ENCODE measurements at regions not wholly inside any gene's neighbourhood (a gene's known extent, or its start where the extent isn't known, plus 50 kb on each side); places are given as distances from the start of the nearest gene placed in this dataset.

DNA sequence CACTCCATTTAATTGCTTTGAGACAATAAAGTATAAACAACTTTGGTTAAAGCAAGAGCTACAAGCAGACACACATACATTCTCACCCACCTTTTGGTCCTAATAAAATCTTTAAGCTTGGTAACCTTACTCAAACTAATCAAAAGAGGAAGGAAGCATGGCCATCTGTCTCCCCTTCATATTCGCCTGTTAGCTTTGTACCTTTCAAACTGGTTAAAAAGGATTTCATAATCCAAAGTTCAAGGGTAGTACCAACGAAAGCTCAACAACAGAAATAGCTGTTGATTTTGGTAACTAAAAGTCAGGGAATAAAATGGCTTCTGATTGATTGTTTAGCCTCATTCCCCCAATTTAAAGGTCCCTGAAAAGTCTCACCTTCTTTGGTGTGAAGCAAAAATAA lies 456.9 kb downstream of the BCAT1 start:
- Histone ChIP-seq H3K36me3 (ENCODE audit: insufficient read depth, low read length) (no peaks in the 10 kb centered on the region), H2AFZ (ENCODE audit: low read length, unreplicated experiment) (no peak overlapping the region), H3K27ac (ENCODE audit: low read depth, low read length) (no peak overlapping the region), H3K79me2 (ENCODE audit: control insufficient read depth, insufficient read depth, low read length, unreplicated experiment) (no peaks in the 10 kb centered on the region), H3K27me3 (ENCODE audit: insufficient read depth, low read length) (no peaks in the 10 kb centered on the region), H3K4me1 (ENCODE audit: control insufficient read depth, insufficient read depth, low read length, unreplicated experiment) (peaks cover 22% of the 10 kb centered on the region), H3K4me3 (ENCODE audit: low read depth, low read length) (no peak overlapping the region)

DNA sequence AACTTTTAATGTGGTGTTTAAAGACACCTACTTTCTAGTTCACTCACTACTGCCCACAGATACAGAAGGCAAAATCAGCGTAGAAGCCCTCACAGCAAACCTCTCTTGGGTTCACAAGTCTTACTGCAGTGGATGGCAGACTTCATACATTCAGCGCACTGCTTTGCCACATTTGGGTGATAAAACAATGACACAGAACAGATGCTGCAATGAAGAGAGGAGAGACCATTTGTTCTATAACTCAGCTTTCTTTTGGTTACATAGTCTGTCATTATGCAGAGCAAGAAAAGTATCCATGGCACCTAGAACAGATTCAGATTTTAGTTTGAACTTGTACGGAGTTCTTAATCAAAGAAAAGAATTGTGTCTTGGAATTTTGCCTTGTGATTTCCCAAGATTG lies 459.0 kb downstream of the BCAT1 start:
- Histone ChIP-seq H3K4me3 (ENCODE audit: low read depth, low read length) (no peak overlapping the region), H2AFZ (ENCODE audit: low read length, unreplicated experiment) (no peak overlapping the region), H3K36me3 (ENCODE audit: insufficient read depth, low read length) (no peaks in the 10 kb centered on the region), H3K4me1 (ENCODE audit: control insufficient read depth, insufficient read depth, low read length, unreplicated experiment) (peaks cover 19% of the 10 kb centered on the region), H3K27me3 (ENCODE audit: insufficient read depth, low read length) (no peaks in the 10 kb centered on the region), H3K79me2 (ENCODE audit: control insufficient read depth, insufficient read depth, low read length, unreplicated experiment) (no peaks in the 10 kb centered on the region), H3K27ac (ENCODE audit: low read depth, low read length) (no peak overlapping the region)

- Histone ChIP-seq H2AFZ (ENCODE audit: low read length, unreplicated experiment) (no peak overlapping the region), H3K27me3 (ENCODE audit: insufficient read depth, low read length) (no peaks in the 10 kb centered on the region), H3K79me2 (ENCODE audit: control insufficient read depth, insufficient read depth, low read length, unreplicated experiment) (no peaks in the 10 kb centered on the region), H3K27ac (ENCODE audit: low read depth, low read length) (no peak overlapping the region), H3K4me3 (ENCODE audit: low read depth, low read length) (no peak overlapping the region), H3K36me3 (ENCODE audit: insufficient read depth, low read length) (no peaks in the 10 kb centered on the region), H3K4me1 (ENCODE audit: control insufficient read depth, insufficient read depth, low read length, unreplicated experiment) (peaks cover 19% of the 10 kb centered on the region)
These were observed 459.8 kb downstream of the BCAT1 start for GRCh38 chr12:24488906-24489619.

DNA sequence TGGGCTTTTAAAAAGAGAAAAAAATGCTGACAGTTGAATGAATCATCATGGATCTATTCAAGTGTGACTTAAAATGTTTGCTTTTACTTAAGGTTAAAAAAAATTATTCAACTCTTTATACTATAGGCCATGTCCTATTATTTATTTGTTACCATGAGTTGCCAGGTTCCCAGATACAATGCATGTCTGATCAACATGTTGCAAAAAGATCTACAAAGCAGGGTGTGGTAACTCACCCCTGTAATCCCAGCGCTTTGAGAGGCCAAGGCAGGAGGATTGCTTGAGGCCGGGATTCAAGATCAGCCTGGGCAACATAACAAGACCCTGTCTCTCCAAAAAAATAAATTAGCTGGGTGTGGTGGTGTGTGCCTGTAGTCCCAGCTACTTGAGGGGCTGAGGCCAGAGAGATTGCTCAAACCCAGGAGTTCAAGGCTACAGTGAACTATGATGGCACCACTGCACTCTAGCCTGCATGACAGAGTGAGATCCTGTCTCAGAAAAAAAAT lies 460.8 kb downstream of the BCAT1 start:
- no peak overlapping the region for H3K4me3 ChIP-seq (ENCODE audit: low read depth, low read length)
- H3K27ac ChIP-seq (ENCODE audit: low read depth, low read length) = peak overlapping the region; percentile 83
- peak overlapping the region; percentile 58 for H2AFZ ChIP-seq (ENCODE audit: low read length, unreplicated experiment)
- H3K36me3 ChIP-seq (ENCODE audit: insufficient read depth, low read length) = no peaks in the 10 kb centered on the region
- H3K27me3 ChIP-seq (ENCODE audit: insufficient read depth, low read length) = no peaks in the 10 kb centered on the region
- H3K79me2 ChIP-seq (ENCODE audit: control insufficient read depth, insufficient read depth, low read length, unreplicated experiment) = no peaks in the 10 kb centered on the region
- peaks cover 23% of the 10 kb centered on the region for H3K4me1 ChIP-seq (ENCODE audit: control insufficient read depth, insufficient read depth, low read length, unreplicated experiment)

DNA sequence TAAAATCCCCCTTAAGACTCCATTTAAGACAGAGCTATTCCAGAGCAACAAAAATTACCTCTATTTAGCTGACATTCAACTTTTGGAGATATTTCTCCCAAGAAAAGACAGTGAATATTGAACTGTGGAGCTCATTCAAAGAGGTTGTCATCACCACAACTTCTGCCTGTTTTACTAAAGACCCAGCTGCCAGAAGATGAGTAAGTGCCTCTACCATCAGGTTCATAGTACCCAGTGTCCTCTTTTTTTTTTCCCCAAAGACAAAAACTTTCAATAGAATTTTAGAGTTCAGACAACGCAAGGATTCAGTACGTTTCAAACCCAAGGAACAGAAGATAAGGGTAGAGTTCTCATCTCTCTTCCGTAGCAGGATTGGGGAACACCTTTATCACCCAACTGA lies 461.3 kb downstream of the BCAT1 start:
- H3K4me3 ChIP-seq (ENCODE audit: low read depth, low read length) = no peak overlapping the region
- no peaks in the 10 kb centered on the region for H3K79me2 ChIP-seq (ENCODE audit: control insufficient read depth, insufficient read depth, low read length, unreplicated experiment)

GRCh38 chr12:24483732-24484131 lies 465.2 kb downstream of the BCAT1 start:
- Histone ChIP-seq H3K79me2 (ENCODE audit: control insufficient read depth, insufficient read depth, low read length, unreplicated experiment) (no peaks in the 10 kb centered on the region), H3K27ac (ENCODE audit: low read depth, low read length) (no peak overlapping the region), H3K36me3 (ENCODE audit: insufficient read depth, low read length) (no peaks in the 10 kb centered on the region), H2AFZ (ENCODE audit: low read length, unreplicated experiment) (no peak overlapping the region), H3K27me3 (ENCODE audit: insufficient read depth, low read length) (no peaks in the 10 kb centered on the region), H3K4me1 (ENCODE audit: control insufficient read depth, insufficient read depth, low read length, unreplicated experiment) (peaks cover 32% of the 10 kb centered on the region), H3K4me3 (ENCODE audit: low read depth, low read length) (no peak overlapping the region)

More for the DNA sequence above, 461.3 kb downstream of the BCAT1 start:
- Histone ChIP-seq H2AFZ (ENCODE audit: low read length, unreplicated experiment) (peak overlapping the region; percentile 58), H3K36me3 (ENCODE audit: insufficient read depth, low read length) (no peaks in the 10 kb centered on the region), H3K27ac (ENCODE audit: low read depth, low read length) (peak overlapping the region; percentile 83), H3K4me1 (ENCODE audit: control insufficient read depth, insufficient read depth, low read length, unreplicated experiment) (peaks cover 26% of the 10 kb centered on the region), H3K27me3 (ENCODE audit: insufficient read depth, low read length) (no peaks in the 10 kb centered on the region)

GRCh38 chr12:24482882-24483604 lies 465.9 kb downstream of the BCAT1 start:
- Histone ChIP-seq H3K27ac (ENCODE audit: low read depth, low read length) (no peak overlapping the region), H2AFZ (ENCODE audit: low read length, unreplicated experiment) (no peak overlapping the region), H3K4me1 (ENCODE audit: control insufficient read depth, insufficient read depth, low read length, unreplicated experiment) (peaks cover 26% of the 10 kb centered on the region), H3K79me2 (ENCODE audit: control insufficient read depth, insufficient read depth, low read length, unreplicated experiment) (no peaks in the 10 kb centered on the region), H3K4me3 (ENCODE audit: low read depth, low read length) (no peak overlapping the region), H3K36me3 (ENCODE audit: insufficient read depth, low read length) (no peaks in the 10 kb centered on the region), H3K27me3 (ENCODE audit: insufficient read depth, low read length) (no peaks in the 10 kb centered on the region)

DNA sequence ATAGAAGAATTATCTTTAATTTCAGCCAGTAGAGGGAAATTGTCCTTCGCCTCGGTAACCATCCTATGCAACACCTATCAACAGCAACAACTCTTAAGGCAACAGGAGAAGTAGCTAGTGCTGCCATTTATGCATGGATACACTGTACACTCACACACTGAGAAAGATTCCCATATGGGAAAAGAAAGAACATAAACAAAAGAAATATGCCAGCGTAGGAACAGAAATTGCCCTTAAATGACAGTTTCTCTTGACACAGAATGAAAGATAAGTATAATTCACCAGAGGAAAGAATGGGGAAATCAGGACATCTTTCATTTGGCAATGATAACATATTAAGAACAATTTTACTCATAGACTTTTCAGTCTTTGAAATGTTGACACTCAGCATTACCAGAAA lies 466.9 kb downstream of the BCAT1 start:
- Histone ChIP-seq H3K4me1 (ENCODE audit: control insufficient read depth, insufficient read depth, low read length, unreplicated experiment) (peaks cover 17% of the 10 kb centered on the region), H2AFZ (ENCODE audit: low read length, unreplicated experiment) (no peak overlapping the region), H3K36me3 (ENCODE audit: insufficient read depth, low read length) (no peaks in the 10 kb centered on the region), H3K27me3 (ENCODE audit: insufficient read depth, low read length) (no peaks in the 10 kb centered on the region), H3K79me2 (ENCODE audit: control insufficient read depth, insufficient read depth, low read length, unreplicated experiment) (no peaks in the 10 kb centered on the region), H3K4me3 (ENCODE audit: low read depth, low read length) (no peak overlapping the region), H3K27ac (ENCODE audit: low read depth, low read length) (no peak overlapping the region)

DNA sequence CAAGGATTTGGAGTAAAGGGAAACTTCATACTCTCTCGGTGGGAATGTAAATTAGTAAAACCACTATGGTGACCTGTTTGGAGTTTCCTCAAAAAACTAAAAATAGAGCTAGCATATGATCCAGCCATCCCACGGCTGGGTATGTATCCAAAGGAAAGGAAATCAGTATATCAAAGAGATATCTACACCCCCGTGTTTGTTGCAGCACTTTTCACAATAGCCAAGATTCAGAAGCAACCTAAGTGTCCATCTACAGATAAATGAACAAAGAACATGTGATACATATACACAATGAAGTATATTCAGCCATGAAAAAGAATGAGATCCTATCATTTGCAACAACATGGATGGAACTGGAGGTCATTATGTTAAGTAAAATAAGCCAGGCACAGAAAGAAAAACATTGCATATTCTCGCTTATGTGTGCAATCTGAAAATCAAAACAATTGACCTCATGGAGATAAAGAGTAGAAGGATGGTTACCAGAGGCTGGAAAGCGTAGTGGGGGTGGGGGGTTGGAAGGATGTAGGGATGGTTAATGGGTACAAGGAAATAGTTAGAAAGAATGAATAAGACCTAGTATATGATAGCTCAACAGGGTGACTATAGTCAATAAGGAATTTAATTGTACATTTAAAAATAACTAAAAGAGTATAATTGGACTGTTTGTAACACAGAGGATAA lies 468.0 kb downstream of the BCAT1 start:
- H2AFZ ChIP-seq (ENCODE audit: low read length, unreplicated experiment) = no peak overlapping the region
- no peak overlapping the region for H3K27ac ChIP-seq (ENCODE audit: low read depth, low read length)
- H3K36me3 ChIP-seq (ENCODE audit: insufficient read depth, low read length) = no peaks in the 10 kb centered on the region
- no peaks in the 10 kb centered on the region for H3K79me2 ChIP-seq (ENCODE audit: control insufficient read depth, insufficient read depth, low read length, unreplicated experiment)
- no peak overlapping the region for H3K4me3 ChIP-seq (ENCODE audit: low read depth, low read length)
- no peaks in the 10 kb centered on the region for H3K27me3 ChIP-seq (ENCODE audit: insufficient read depth, low read length)
- H3K4me1 ChIP-seq (ENCODE audit: control insufficient read depth, insufficient read depth, low read length, unreplicated experiment) = peaks cover 14% of the 10 kb centered on the region

GRCh38 chr12:24479131-24479530 lies 469.8 kb downstream of the BCAT1 start:
- no peak overlapping the region for H2AFZ ChIP-seq (ENCODE audit: low read length, unreplicated experiment)
- no peaks in the 10 kb centered on the region for H3K79me2 ChIP-seq (ENCODE audit: control insufficient read depth, insufficient read depth, low read length, unreplicated experiment)
- no peak overlapping the region for H3K4me3 ChIP-seq (ENCODE audit: low read depth, low read length)
- no peaks in the 10 kb centered on the region for H3K27me3 ChIP-seq (ENCODE audit: insufficient read depth, low read length)
- no peaks in the 10 kb centered on the region for H3K36me3 ChIP-seq (ENCODE audit: insufficient read depth, low read length)
- H3K27ac ChIP-seq (ENCODE audit: low read depth, low read length) = no peak overlapping the region
- H3K4me1 ChIP-seq (ENCODE audit: control insufficient read depth, insufficient read depth, low read length, unreplicated experiment) = peaks cover 14% of the 10 kb centered on the region
